ENCODE measurements at regions not wholly inside any gene's neighbourhood (a gene's known extent, or its start where the extent isn't known, plus 50 kb on each side); places are given as distances from the start of the nearest gene placed in this dataset.

- TF ChIP-seq CTCF (IDR thresholded peaks at IDR 0.05; ENCODE audit: low read length) (no peak), EZH2 (optimal IDR thresholded peaks at IDR 0.05; ENCODE audit: low read depth, low read length) (no peak)
These were observed 776.3 kb upstream of the POU3F3 start for GRCh38 chr2:104077573-104077972.

All from MM.1S (cell line).